Left hindlimb (tissue), 1 donor: ENCODE measurements at regions not wholly inside any gene's neighbourhood (a gene's known extent, or its start where the extent isn't known, plus 50 kb on each side); places are given as distances from the start of the nearest gene placed in this dataset.

ENCODE experiments used
- DNase-seq: peaks from one replicate; pipeline ENCODE4 v3.0.0-alpha.2; 2018

DNA sequence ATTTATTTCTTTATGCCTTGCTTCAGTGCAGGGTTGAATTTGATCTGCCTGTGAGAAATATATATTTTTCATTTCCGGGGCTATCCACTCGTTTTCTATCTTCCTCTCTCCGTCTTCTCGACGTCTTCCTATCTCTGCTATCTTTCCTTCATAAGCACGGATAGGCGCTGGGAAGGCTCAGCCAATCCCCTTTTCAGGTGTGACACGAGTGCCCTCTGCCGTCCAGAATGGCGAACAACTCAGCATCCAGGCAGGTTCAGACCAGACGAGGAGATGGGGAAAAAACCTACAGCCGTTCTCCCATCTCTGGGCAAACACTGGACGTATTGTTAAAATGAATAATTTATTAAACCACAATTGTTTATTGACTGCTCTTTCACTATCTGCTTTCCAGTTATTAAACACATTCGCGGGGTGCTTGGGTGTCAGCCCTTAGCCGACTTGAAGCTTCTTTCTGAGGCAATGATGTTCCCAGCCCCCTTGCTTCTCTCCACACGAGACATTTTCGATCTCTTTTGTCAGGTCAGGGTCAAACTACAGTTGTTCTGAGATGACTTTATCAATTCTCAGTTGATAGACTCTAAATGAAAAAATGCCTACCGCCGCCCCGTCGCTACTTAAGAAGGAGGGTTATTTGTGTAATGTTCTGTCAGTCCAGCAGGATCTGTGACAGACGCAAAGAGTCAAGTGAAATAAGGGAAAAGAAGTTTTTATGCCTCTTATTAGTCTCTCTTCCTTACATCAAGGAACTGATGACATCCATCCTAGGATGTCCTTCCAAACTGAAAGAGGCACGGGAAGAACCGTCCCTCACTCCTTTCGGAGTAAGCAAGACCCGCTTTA lies 96.3 kb upstream of the NOCT start:
- DNase-seq = peak; percentile 81

DNA sequence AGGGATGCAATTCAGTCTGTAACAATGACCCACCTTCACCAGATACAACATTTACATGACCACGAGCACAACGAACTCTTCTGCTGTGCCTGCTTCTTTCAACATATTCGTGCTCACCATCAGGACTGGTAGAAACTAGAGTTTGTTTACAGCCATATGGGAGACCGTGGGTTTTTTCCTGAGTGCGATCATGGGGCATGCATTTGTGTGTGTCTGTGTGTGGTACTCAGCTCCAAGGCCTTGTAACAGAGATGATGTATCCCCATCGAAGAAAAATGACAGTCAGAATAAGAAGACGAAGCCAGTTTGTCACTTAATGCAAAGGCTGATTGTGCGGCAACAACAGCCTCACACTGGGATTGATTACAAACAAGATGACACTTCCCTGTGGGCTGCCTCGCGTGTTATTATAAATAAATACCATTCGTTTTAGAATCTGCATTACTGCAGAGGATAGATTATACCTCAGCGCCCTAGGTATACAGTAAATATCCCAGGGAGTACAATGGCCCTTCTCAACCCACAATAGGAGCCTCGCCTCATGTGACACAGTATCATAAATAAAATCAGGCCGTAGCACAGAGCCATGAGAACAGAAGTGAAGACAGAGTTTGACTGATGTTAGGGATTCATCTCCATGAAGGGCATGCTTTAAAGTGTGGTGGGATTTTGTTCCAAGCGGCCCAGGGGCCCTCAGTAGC lies 97.3 kb upstream of the NOCT start:
- no peak for DNase-seq

DNA sequence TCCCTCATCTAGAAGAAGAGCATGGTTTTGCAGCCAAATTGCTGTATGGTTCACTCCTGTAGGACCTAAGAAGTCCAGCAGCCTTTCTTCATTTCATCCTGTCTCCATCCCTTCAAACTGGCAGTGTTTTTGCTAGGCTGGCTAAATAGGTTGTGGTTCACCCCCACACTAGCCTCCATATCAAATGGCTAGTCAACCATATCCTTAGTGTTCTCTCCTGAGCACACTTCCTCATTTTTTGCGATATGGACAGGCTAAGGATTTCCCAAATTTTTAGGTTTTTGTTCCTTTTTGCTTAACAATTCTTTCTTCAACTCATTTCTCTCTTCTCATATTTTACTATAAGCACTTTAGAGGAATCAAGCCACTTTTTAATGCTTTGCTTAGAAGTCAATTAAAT lies 98.8 kb upstream of the NOCT start:
- no peak for DNase-seq

DNA sequence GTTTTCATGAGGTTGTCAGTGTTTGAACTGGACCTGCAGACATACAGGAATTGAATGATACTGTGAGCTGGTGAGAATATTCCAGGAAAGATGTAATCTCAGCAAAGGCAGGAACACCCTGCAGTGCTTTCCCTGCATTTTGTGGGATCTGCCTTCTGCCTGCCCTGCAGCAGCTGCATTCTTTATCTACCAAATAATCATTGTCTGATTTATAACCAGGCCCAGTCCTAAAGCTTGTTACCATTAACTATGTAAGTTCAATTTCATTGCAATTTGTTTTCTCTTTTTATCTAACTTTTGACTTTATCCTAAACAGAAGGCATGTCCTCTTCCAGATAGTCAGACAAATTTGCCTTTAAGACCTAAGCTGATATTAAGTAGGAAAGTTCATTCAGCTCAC lies 99.8 kb upstream of the NOCT start:
- no peak for DNase-seq

DNA sequence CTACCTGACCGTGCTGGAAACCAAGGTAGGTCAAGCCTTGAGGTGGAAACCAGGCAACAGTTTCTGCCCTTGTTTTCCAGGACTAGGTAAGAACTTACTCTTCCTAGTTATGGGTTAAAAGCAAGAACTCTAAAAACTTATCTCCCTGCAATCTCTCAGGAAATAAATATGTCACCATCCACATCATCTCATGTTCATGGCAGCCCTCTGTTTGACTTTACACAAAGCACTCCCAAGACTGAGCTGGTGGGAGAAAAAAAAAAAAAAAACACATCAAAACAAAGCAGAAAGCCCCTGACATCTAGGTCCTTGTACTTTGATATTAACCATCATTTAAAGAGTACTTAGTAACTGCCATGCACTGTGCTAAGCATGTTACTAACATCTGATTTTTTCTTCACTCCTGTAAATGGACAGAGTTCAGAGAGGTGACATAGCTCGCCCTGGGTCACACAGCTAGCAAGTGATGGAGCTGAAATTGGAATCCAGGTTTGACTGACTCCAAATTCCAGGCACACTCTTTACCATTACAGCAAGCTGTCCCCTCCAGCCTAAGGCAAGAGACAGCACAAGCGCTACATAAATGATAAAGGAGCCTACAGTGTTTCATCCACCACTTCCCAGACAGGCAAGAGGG lies 102.8 kb upstream of the NOCT start:
- DNase-seq = no peak

DNA sequence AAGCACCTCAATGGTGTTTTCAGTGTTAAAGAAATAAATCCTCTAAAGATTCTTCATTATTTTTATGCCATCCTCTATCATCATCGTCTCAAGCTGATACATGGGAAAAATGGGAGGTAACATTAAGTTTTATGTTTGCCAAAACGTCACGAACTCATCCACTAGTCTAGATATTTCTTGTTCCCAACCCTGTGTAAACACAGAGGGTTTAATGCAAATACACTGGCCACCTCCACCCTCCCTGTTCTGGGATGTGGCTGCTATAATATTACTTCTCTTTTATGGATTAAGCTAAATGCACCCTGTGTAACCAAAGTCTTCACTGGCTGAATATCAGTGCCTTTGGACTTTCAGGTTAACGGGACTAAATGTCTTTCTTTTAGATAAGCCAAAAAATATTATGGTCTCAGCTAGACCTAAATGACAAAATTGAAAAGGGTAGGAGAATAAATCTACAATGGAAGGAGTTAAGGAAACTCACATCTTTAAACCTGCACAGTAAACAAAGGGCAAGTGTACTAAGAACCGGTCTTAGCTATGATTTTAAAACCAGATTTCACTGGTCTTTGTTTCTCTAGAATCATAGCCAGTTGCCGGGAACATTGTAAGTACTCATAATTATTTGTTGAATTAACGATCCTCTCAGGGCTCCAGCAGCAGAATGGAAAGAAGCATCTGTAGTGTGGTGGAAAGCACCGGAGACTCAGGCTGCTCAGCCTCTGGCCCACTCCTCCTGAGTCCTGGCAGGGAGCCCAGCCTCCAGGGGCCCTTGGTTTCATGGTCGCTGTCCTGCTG lies 103.5 kb upstream of the NOCT start:
- no peak for DNase-seq

DNA sequence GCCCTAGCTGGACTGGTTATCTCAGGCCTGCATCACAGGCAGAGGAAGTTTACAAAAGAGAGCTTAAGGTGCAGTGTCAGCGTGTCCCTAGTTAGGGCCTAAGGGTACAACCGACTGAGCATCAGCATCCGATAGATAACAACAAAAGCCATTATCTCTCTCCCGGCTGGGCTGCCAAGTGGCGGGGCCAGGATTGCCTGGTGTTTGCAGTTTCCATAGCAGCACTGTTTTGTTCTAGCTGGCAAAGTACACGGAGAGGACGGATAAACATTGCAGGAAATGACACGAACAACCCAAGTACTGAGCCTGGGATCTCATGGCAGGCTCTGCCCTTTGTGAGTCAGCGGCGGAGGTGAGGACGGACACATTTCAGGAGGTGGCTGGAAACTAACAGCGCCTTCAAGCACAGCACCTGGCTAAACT lies 104.7 kb upstream of the NOCT start:
- DNase-seq = peak; percentile 66

DNA sequence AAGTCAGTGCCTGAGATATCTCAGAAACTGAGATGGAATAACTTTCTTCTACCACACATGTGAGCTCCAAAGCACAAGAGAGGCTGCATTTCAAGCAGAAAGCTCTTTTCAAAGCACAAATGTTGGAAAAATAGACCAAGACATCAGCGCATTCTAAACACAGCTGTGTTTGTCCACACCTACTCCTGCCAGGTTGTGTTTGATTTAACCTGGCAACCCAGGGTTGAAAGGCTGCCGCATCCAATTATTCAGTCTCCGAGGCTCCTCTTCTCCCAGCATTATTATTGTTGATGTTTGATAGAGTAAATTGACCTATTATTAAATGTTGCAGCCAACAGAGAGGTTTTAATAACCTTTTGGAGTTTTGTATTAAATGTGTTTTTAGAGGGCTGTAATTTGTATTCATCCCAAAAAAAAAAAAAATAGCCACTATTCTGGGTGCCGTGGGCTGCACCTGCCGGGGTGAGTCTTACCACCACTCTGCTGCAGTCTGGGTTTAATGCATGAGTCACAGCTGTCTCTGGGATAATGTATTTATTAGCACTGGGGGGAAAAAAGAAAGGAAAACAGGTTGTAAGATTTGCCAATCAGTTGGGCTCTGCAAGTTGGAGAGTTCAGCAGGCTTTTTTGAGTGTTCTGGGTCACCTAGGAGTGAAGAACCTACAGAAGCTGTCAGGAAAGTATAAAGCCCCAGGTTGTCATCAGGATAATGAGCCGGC lies 105.2 kb upstream of the NOCT start:
- no peak for DNase-seq

DNA sequence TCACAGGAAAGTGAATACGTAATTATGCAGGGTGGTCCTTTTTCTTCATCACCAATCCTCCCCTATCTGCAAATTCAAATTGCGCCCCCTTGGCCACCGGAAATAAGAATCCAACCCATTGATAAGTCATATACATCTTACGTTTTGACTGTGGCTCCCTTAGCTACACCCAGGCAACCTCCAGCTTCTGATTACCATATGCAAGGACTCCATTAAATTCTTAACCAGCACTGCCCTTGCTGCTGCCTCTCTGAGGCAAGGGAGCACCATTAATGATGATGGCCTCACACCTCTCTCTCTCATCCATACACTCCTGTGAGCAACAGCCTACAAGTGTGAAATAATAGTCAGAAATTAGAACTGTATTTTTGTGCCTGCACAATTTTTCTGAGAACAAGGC lies 106.0 kb upstream of the NOCT start:
- no peak for DNase-seq

DNA sequence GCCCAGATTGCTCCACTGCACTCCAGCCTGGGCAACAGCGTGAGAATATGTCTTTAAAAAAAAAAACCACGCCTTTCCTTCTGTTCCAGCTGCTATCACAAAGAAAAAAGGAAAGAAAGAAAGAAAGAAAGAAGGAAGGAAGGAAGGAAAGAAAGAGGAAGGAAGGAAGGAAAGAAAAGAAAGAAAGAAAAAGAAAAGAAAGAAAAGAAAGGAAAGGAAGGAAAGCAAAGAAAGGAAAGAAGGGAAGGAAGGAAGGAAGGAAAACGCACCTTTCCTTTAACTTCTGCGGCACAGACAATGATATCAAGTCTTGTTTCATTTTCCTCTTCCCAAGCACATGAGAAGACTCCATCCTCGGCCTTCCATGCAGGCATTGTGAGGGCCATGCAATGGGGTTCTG lies 107.4 kb upstream of the NOCT start:
- DNase-seq = no peak

DNA sequence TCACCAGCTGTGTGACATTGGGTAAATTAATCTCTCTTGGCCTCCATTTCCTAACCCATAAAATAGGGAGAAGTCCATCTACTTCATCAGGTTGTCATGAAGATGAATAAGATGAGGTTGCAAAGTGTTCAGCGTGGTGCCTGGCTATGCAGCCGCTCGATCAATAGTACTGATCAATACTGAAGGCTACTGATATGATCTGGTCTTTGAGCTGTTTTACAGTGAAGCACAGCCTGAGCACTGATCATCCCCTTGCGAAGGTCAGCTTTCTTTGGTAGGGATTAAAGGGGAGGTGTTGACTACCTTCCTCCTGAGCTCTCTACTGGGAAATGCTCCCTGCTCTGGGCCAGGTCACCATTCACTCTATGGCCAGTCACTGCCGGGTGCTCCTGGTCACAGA lies 108.4 kb upstream of the NOCT start:
- DNase-seq = no peak

DNA sequence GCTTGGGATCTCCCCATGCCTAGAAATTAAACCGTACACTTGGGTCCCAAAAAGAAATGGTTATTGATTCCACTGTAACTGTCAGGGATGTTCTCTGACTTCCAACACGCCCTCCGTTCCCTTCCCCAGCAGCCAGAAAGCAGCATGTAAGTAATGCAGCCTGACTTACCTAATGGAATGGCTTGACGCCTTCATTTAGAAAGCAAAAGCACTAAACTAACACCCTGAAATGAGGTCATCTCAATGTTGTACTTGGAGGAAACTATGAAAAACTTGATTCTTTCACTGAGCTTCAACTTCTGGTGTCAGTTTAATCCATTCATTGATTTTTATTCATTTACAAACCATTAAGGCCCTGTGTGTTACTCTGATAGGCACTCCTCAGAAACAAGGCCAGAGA lies 110.8 kb upstream of the NOCT start:
- DNase-seq = no peak

DNA sequence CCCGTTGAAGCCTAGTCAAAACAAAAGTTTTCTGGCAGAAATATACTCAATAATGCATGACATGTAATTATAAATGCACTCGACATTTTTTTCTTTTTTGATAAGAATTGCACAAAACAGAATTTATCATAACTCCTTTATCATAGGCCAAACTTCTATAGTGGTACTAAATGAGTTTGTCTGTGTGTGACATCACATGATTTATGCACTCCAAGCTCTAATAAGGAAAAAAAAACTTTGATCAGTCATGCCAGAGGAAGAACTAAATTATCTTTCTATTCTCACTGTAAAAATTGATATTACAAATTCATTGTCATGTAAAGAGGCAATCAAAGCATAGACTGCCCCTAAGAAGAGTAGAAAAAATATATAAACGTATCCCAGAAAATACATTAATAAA lies 112.4 kb upstream of the NOCT start:
- no peak for DNase-seq

DNA sequence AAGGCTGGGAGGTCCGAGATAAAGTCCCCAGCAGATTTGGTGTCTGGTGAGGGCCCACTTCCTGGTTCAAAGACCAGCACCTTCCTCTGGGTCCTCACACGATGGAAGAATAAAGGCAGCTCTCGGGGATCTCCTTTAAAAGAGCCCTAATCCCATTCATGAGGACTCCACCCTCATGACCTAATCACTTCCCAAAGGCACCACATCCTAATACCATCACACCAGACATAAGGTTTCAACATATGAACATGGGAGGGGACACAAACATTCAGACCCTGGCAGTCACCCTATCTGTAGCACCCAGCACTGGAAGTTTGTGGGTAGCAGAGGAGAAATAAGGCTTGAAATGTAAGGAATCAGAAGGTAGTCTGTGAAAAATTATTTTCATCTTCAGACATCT lies 112.9 kb upstream of the NOCT start:
- no peak for DNase-seq

DNA sequence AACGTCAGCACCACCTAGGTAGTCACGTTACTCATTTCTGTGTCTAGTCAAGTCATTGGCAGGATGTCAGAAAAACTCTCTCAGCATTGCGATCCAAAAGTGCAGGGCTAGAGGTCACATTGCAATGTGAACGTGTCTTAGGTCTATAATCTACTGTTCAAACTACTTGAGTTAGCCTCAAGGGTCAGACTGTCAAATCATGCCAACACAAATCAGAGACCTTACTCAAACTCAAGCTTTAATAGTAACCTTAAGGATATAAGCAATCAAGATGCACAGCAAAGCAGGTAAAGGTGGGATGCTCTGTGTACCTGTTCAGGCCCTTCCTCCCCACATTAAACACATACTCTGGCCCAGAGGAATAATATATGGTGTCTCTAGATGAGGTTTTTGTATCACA lies 114.4 kb upstream of the NOCT start:
- no peak for DNase-seq

DNA sequence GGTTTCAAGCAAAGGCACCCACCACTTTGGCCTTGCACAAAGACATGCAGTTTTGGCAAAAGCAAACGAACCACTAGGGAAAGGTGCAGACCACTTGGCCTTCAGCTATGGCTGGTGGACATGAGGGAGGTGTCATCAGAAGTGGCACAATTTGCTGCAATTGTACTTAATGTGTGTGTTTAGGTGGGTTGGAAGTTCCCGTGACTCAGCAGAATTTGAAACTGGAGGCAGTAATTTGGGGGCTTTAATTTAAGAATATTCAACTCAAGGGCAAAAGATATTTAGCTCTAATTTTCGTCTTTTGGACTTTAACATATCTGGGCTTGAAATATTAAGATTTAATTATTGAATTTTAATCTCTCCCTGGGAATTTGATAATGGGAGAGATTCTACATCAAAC lies 115.6 kb upstream of the NOCT start:
- no peak for DNase-seq

DNA sequence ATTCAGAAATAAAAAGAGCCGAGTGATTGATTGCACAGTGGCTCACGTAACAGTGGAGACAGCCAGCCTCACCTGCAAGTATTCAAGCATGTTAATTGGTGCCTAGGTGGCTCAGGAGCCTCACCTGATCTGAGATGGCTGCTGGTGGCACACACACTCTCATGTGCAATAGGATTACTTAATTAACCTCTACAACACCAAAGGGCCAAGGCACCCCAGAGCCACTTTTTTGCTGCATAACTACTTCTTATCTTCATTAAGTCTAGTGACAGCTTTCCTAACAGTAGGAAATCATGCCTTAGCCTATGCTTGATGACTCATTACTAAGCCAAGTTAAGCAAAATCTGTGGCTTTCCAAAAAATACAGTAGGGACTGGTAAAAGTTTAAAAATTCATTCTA lies 117.3 kb upstream of the NOCT start:
- DNase-seq = no peak

DNA sequence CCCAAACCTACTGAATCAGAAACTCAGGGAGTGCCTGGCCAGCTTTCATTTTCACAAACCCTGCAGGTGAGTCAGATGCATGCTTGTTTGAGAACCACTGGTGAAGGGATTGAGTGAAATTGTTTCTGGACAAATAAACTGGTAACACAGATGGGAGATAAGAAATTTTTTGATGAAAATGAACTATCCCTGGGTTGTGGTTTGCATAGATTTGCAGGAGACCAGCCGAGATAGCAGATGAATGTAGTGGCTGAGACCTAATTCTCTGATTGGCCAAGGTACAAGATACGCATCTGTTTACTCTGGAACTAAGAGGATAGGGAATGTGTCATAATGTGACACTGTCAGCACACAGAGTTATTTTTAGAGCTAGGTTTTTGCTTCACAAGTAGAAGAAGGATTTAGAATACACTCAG lies 117.8 kb upstream of the NOCT start:
- DNase-seq = no peak

DNA sequence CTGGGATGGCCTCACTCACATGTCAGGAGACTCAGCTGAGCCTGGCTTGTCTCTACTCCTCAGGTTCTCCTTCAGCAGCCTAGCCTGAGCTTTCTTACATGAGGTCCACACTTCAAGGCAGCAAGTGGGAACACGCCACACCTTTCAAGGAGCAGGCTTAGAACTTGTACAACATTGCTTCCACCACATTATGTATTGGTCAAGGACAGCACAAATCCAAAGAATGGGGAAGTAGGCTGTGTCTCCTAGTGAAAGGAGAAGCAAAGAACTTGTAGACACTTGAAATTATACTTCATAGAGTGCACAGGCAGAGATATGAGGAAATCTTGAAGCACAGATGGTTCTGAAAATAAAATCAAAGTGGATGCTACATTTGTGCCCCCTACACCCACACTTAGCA lies 120.9 kb upstream of the NOCT start:
- no peak for DNase-seq

DNA sequence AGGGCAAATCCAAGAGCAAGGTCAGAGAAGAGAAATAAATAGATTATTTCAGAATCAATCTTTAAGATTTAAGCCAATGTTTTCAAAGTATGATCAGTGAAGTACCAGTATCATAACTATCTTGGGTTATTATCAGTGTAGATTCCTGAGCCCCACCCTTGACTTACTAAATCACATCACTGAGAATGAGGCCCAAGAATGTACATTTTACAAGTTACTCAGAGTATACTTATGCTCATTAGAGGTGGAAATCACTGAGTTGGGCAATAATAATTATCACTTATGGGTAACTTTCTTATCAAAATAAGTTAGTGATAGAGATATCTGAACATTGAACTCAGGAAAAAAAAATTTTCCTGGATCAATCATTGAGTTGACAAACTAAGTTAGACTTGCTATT lies 121.6 kb upstream of the NOCT start:
- no peak for DNase-seq

DNA sequence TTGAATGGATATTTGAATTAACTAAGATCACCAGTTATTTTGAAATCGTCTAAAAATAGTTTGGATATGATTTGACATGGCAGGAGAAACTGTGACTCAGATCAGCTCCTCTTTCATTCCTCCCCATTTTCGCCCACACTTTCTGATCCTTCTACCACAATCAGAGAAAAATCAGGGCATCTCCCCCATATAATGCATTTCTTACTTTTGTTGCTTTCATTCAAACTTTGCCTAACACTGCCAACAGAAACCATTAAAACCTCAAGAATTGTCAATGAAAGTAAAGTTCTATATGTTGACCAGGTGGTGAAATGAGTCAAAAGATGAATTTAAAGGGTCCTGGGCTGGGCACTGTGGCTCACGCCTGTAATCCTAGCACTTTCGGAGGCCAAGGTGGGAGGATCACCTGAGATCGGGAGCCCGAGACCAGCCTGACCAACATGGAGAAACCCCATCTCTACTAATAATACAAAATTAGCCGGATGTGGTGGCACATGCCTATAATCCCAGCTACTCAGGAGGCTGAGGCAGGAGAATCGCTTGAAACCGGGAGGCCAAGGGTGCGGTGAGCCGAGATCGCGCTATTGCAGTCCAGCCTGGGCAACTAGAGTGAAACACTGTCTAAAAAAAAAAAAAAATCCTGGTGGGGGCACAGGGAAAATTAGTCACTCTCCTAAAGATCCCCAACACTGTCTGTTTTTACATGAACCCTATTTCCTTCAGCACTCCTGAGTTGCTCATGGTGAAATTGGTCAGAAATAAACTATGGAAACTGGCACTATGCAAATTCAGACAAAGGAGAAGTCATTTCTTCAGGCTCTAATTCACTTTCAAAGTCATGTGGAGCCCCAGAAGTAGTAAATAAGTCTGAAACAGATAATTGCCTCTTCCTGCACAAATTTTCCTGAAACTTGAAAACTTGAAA lies 122.8 kb upstream of the NOCT start:
- no peak for DNase-seq
